ENCODE measurements at regions not wholly inside any gene's neighbourhood (a gene's known extent, or its start where the extent isn't known, plus 50 kb on each side); places are given as distances from the start of the nearest gene placed in this dataset.

- TF ChIP-seq, protein P1, sequence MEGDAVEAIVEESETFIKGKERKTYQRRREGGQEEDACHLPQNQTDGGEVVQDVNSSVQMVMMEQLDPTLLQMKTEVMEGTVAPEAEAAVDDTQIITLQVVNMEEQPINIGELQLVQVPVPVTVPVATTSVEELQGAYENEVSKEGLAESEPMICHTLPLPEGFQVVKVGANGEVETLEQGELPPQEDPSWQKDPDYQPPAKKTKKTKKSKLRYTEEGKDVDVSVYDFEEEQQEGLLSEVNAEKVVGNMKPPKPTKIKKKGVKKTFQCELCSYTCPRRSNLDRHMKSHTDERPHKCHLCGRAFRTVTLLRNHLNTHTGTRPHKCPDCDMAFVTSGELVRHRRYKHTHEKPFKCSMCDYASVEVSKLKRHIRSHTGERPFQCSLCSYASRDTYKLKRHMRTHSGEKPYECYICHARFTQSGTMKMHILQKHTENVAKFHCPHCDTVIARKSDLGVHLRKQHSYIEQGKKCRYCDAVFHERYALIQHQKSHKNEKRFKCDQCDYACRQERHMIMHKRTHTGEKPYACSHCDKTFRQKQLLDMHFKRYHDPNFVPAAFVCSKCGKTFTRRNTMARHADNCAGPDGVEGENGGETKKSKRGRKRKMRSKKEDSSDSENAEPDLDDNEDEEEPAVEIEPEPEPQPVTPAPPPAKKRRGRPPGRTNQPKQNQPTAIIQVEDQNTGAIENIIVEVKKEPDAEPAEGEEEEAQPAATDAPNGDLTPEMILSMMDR (optimal IDR thresholded peaks at IDR 0.05 in 1 of 3, IDR thresholded peaks at IDR 0.05 in 1 of 3, conservative IDR thresholded peaks at IDR 0.05 in 1 of 3; ENCODE audit: extremely low read depth in 1 of 3, insufficient read depth in 2 of 3, low read length in 3 of 3) = no peak
- TF ChIP-seq EZH2 (IDR thresholded peaks at IDR 0.05; ENCODE audit: low read length) = no peak
Observed at GRCh38 chr12:132426349-132427173, 63.4 kb upstream of the FBRSL1 start.

Data from keratinocyte (primary cell).